Parathyroid adenoma (tissue), 2 donors: ENCODE measurements at regions not wholly inside any gene's neighbourhood (a gene's known extent, or its start where the extent isn't known, plus 50 kb on each side); places are given as distances from the start of the nearest gene placed in this dataset.

Experiments
- H2AFZ ChIP-seq: fragments of 300-600 bp; sonication (generic); one replicate; pipeline ENCODE4 v1.7.0; 2017; ENCODE audit warnings: antibody characterized with exemption, mild to moderate bottlenecking
- H3K27ac ChIP-seq: fragments of 300-600 bp; sonication (generic); one replicate; pipeline ENCODE4 v1.7.0; 2017
- H3K27me3 ChIP-seq: fragments of 300-600 bp; sonication (generic); one replicate; pipeline ENCODE4 v1.7.0; 2017; ENCODE audit warnings: low read length; ENCODE audit not compliant: control insufficient read depth, insufficient read depth
- H3K36me3 ChIP-seq: fragments of 300-600 bp; sonication (generic); one replicate; pipeline ENCODE4 v1.7.0; 2017; ENCODE audit warnings: low read length; ENCODE audit not compliant: control insufficient read depth, insufficient read depth
- H3K4me1 ChIP-seq: fragments of 300-600 bp; sonication (generic); one replicate; pipeline ENCODE4 v1.7.0; 2017; ENCODE audit warnings: control low read depth
- H3K4me2 ChIP-seq: fragments of 300-600 bp; sonication (generic); one replicate; pipeline ENCODE4 v1.7.0; 2017; ENCODE audit warnings: low read length
- H3K4me3 ChIP-seq: fragments of 300-600 bp; sonication (generic); one replicate; pipeline ENCODE4 v1.7.0; 2017; ENCODE audit warnings: low read depth, low read length
- H3K79me2 ChIP-seq: fragments of 300-600 bp; sonication (generic); one replicate; pipeline ENCODE4 v1.7.0; 2017; ENCODE audit warnings: control low read depth
- H3K9ac ChIP-seq: fragments of 300-600 bp; sonication (generic); one replicate; pipeline ENCODE4 v1.7.0; 2017; ENCODE audit warnings: mild to moderate bottlenecking
- H3K9me3 ChIP-seq: fragments of 300-600 bp; sonication (generic); one replicate; pipeline ENCODE4 v1.7.0; 2017; ENCODE audit warnings: low read length; ENCODE audit not compliant: control insufficient read depth
- CTCF ChIP-seq: fragments of 300-600 bp; sonication (generic); IDR thresholded peaks from one replicate; pipeline ENCODE4 v1.7.0; 2017; ENCODE audit warnings: antibody characterized with exemption, mild to moderate bottlenecking
- donor health status: primary hyperparathyroidism.

GRCh38 chr6:91299544-91300491 lies 712.9 kb upstream of the MAP3K7 start:
- H3K36me3 ChIP-seq, result no peaks in the 10 kb centered on the region
- no peak overlapping the region for H3K27ac ChIP-seq
- H3K27me3 ChIP-seq, result no peaks in the 10 kb centered on the region
- H3K9ac ChIP-seq, result no peak overlapping the region
- no peak for TF ChIP-seq CTCF
- no peak overlapping the region for H3K4me2 ChIP-seq
- H2AFZ ChIP-seq, result no peak overlapping the region
- no peaks in the 10 kb centered on the region for H3K79me2 ChIP-seq
- no peaks in the 10 kb centered on the region for H3K4me1 ChIP-seq
- no peaks in the 10 kb centered on the region for H3K9me3 ChIP-seq
- H3K4me3 ChIP-seq, result no peak overlapping the region

- H3K4me3 ChIP-seq, result no peak overlapping the region
- H3K9ac ChIP-seq, result no peak overlapping the region
- no peak for TF ChIP-seq CTCF
- no peak overlapping the region for H3K27ac ChIP-seq
- no peak overlapping the region for H3K4me2 ChIP-seq
- H2AFZ ChIP-seq, result no peak overlapping the region
- no peaks in the 10 kb centered on the region for H3K79me2 ChIP-seq
- H3K27me3 ChIP-seq, result no peaks in the 10 kb centered on the region
- H3K9me3 ChIP-seq, result no peaks in the 10 kb centered on the region
- no peaks in the 10 kb centered on the region for H3K4me1 ChIP-seq
- no peaks in the 10 kb centered on the region for H3K36me3 ChIP-seq
These were observed 711.8 kb upstream of the MAP3K7 start for GRCh38 chr6:91298543-91299145.

GRCh38 chr6:91293395-91293794 lies 706.5 kb upstream of the MAP3K7 start:
- Histone ChIP-seq H3K79me2 (no peaks in the 10 kb centered on the region), H3K9ac (no peak overlapping the region), H3K4me3 (no peak overlapping the region), H3K9me3 (no peaks in the 10 kb centered on the region), H2AFZ (no peak overlapping the region), H3K4me2 (no peak overlapping the region), H3K27ac (no peak overlapping the region), H3K27me3 (no peaks in the 10 kb centered on the region), H3K4me1 (no peaks in the 10 kb centered on the region), H3K36me3 (no peaks in the 10 kb centered on the region)
- TF ChIP-seq CTCF, result no peak

- no peak overlapping the region for H3K9ac ChIP-seq
- no peaks in the 10 kb centered on the region for H3K79me2 ChIP-seq
- H3K36me3 ChIP-seq, result no peaks in the 10 kb centered on the region
- no peak overlapping the region for H3K4me2 ChIP-seq
- no peaks in the 10 kb centered on the region for H3K9me3 ChIP-seq
- no peak overlapping the region for H3K4me3 ChIP-seq
- no peaks in the 10 kb centered on the region for H3K27me3 ChIP-seq
- no peaks in the 10 kb centered on the region for H3K4me1 ChIP-seq
- no peak overlapping the region for H3K27ac ChIP-seq
- H2AFZ ChIP-seq, result no peak overlapping the region
- no peak for TF ChIP-seq CTCF
These were observed 704.2 kb upstream of the MAP3K7 start for GRCh38 chr6:91291071-91291470.
